K562 (cell line): ENCODE measurements at regions not wholly inside any gene's neighbourhood (a gene's known extent, or its start where the extent isn't known, plus 50 kb on each side); places are given as distances from the start of the nearest gene placed in this dataset.

ENCODE experiments used
- ATAC-seq: fragments of 200-7000 bp; cut with Tn5 transposase; 3 replicates; pipeline ENCODE4 v1.9.1; 2020; ENCODE audit warnings: moderate library complexity
- BruUV-seq: library from RNA; stranded (reverse); fragments of 400-500 nt; replicated peaks from 2 replicates; lab custom pipeline; 2021; lab: Mats Ljungman, UMichigan
- CTCF ChIA-PET: fragments of 300-600 bp; formaldehyde crosslinking; extraction: SDS; loops from one replicate; lab custom pipeline; 2021; ENCODE audit warnings: low intra/inter-chr PET ratio; lab: Yijun Ruan, JAX
- POLR2A ChIA-PET: fragments of 300-600, 350-650 bp; sonication (Branson Sonifier 250); formaldehyde crosslinking; extraction: SDS; loops from one replicate; lab custom pipeline; 2021; ENCODE audit warnings: antibody characterized with exemption, inconsistent platforms; lab: Yijun Ruan, JAX
- DNase-seq, 4 experiments: peaks; one replicate each; pipeline versions ENCODE4 v3.0.0 to v3.0.0-alpha.2; 2011 to 2018; ENCODE audit warnings: low spot score in 3 of 4, mixed read lengths in 3 of 4; ENCODE audit errors: extremely low read depth in 1 of 4
- FAIRE-seq: peaks from 2 replicates; lab custom pipeline; 2011; peaks lifted over from hg19 to GRCh38; lab: Jason Lieb, UNC
- H2AFZ ChIP-seq: 2 replicates; pipeline ENCODE4 v1.6.0; 2011; ENCODE audit warnings: low read depth, low read length, control low read depth, inconsistent platforms
- H3K27ac ChIP-seq: fragments of 200-600 bp; 3 replicates; pipeline ENCODE4 v1.8.0; 2011; ENCODE audit warnings: low read depth, mild to moderate bottlenecking, control low read depth, inconsistent platforms, low read length, moderate library complexity, mixed read lengths; ENCODE audit errors: extremely low read depth
- H3K27me3 ChIP-seq, 2 experiments: fragments of 300-600 bp in 1 of 2; 2 replicates in 1 of 2; 3 replicates in 1 of 2; pipeline versions ENCODE4 v1.6.0 to v1.8.0; 2011; ENCODE audit warnings: inconsistent platforms in 2 of 2, low read length in 2 of 2, mild to moderate bottlenecking in 1 of 2, mixed read lengths in 1 of 2, moderate library complexity in 1 of 2; ENCODE audit not compliant: control insufficient read depth in 2 of 2, insufficient read depth in 2 of 2
- H3K36me3 ChIP-seq: fragments of 300-600 bp; 3 replicates; pipeline ENCODE4 v1.8.0; 2011; ENCODE audit warnings: mild to moderate bottlenecking, low read length, inconsistent platforms; ENCODE audit not compliant: control insufficient read depth, insufficient read depth
- H3K4me1 ChIP-seq, 2 experiments: fragments of 200-600 bp in 1 of 2; replicated peaks in 1 of 2; 2 replicates in 1 of 2; 3 replicates in 1 of 2; pipeline versions ENCODE4 v1.5.1 to v1.8.0; 2011; ENCODE audit warnings: inconsistent platforms in 2 of 2, low read length in 2 of 2, mild to moderate bottlenecking in 1 of 2, mixed read lengths in 1 of 2, moderate library complexity in 1 of 2; ENCODE audit not compliant: control insufficient read depth in 2 of 2, insufficient read depth in 2 of 2
- H3K4me2 ChIP-seq: 2 replicates; pipeline ENCODE4 v1.6.1; 2011; ENCODE audit warnings: low read length, control low read depth, inconsistent platforms, mixed read lengths; ENCODE audit not compliant: insufficient read depth
- H3K4me3 ChIP-seq: fragments of 200-600 bp; sonication (generic), shearing (Covaris generic); 2 replicates; pipeline ENCODE4 v1.5.1; 2016; ENCODE audit warnings: control low read depth, inconsistent platforms
- H3K79me2 ChIP-seq: fragments of 200-600 bp; 3 replicates; pipeline ENCODE4 v1.8.0; 2011; ENCODE audit warnings: low read length, inconsistent platforms; ENCODE audit not compliant: control insufficient read depth, insufficient read depth
- H3K9ac ChIP-seq, 2 experiments: 2 replicates each; pipeline versions ENCODE4 v1.6.0 to v1.6.1; 2011; ENCODE audit warnings: low read depth in 2 of 2, low read length in 2 of 2, control low read depth in 1 of 2, inconsistent platforms in 1 of 2, mild to moderate bottlenecking in 1 of 2, mixed read lengths in 1 of 2; ENCODE audit not compliant: insufficient read depth in 1 of 2
- H3K9me1 ChIP-seq: one replicate; pipeline ENCODE4 v1.6.0; 2011; ENCODE audit warnings: inconsistent platforms, mild to moderate bottlenecking, low read length, moderate library complexity; ENCODE audit not compliant: control insufficient read depth, insufficient read depth
- H3K9me3 ChIP-seq: replicated peaks from 2 replicates; pipeline ENCODE4 v1.5.1; 2011; ENCODE audit warnings: low read depth, low read length, inconsistent platforms; ENCODE audit not compliant: control insufficient read depth, insufficient read depth
- H4K20me1 ChIP-seq: replicated peaks from 2 replicates; pipeline ENCODE4 v1.6.1; 2011; ENCODE audit warnings: low read length, inconsistent platforms, mixed read lengths; ENCODE audit not compliant: control insufficient read depth, insufficient read depth
- BDP1 ChIP-seq: IDR thresholded peaks from 3 replicates; pipeline ENCODE4 v1.6.1; 2011; ENCODE audit not compliant: insufficient read length, insufficient read depth
- KDM2B ChIP-seq: fragments of 250-450 bp; sonication (Bioruptor Pico); IDR thresholded peaks from 2 replicates; pipeline ENCODE4 v1.8.0; 2021; ENCODE audit warnings: mild to moderate bottlenecking, moderate library complexity
- LCOR ChIP-seq: sonication (generic); formaldehyde crosslinking; IDR thresholded peaks from 2 replicates; pipeline ENCODE4 v1.8.0; 2022; ENCODE audit warnings: mild to moderate bottlenecking, missing genetic modification reagents
- SNIP1 ChIP-seq: fragments of 450-650 bp; IDR thresholded peaks from 2 replicates; pipeline ENCODE4 v1.7.1; 2017; ENCODE audit warnings: low read depth, mild to moderate bottlenecking
- WGBS: fragments of 100-300 bp; shearing (Covaris generic); methylation state at CpG from one replicate; pipeline ENCODE4 v1.1.6; 2016; ENCODE audit warnings: low coverage, mixed read lengths; ENCODE audit not compliant: insufficient coverage; ENCODE audit errors: missing lambda C conversion rate; 5-methylcytosine and 5-hydroxymethylcytosine counted together
- in situ Hi-C: fragments of 300-500 bp; cut with MboI; formaldehyde crosslinking; loops from 4 replicates; pipeline ENCODE4 v1.15.0; 2018; ENCODE audit warnings: inconsistent platforms, mixed read lengths
- intact Hi-C: fragments of 100-400 bp; cut with micrococcal nuclease; formaldehyde crosslinking; loops from 2 replicates; pipeline ENCODE4 v1.14.2; 2022
- TF ChIP-seq, protein P1 (sequence below): sonication (generic); formaldehyde crosslinking; IDR thresholded peaks from 2 replicates; pipeline ENCODE4 v1.8.0; 2022; ENCODE audit warnings: mild to moderate bottlenecking, missing genetic modification reagents

DNA sequence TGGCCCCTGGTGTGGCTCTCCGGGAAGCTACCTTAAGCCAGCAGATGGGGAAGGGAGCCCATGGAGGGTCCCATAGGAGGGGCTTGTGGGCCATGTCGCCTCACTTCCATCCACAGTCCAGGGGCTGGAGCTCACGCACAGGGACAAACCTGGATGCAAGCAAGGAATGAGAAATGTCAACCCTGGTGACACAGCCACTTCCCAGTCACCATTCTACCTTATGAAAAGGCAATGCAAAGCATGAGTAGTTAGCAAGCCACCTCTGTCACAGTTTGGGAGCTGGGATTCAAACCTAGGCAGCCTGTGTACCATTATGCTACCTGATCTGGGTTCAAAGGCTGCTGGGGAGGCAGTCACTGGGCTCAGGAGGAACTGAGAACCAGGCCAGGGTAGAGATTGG lies 170.0 kb upstream of the KLHL29 start (continued):
- TF ChIP-seq, protein P1, sequence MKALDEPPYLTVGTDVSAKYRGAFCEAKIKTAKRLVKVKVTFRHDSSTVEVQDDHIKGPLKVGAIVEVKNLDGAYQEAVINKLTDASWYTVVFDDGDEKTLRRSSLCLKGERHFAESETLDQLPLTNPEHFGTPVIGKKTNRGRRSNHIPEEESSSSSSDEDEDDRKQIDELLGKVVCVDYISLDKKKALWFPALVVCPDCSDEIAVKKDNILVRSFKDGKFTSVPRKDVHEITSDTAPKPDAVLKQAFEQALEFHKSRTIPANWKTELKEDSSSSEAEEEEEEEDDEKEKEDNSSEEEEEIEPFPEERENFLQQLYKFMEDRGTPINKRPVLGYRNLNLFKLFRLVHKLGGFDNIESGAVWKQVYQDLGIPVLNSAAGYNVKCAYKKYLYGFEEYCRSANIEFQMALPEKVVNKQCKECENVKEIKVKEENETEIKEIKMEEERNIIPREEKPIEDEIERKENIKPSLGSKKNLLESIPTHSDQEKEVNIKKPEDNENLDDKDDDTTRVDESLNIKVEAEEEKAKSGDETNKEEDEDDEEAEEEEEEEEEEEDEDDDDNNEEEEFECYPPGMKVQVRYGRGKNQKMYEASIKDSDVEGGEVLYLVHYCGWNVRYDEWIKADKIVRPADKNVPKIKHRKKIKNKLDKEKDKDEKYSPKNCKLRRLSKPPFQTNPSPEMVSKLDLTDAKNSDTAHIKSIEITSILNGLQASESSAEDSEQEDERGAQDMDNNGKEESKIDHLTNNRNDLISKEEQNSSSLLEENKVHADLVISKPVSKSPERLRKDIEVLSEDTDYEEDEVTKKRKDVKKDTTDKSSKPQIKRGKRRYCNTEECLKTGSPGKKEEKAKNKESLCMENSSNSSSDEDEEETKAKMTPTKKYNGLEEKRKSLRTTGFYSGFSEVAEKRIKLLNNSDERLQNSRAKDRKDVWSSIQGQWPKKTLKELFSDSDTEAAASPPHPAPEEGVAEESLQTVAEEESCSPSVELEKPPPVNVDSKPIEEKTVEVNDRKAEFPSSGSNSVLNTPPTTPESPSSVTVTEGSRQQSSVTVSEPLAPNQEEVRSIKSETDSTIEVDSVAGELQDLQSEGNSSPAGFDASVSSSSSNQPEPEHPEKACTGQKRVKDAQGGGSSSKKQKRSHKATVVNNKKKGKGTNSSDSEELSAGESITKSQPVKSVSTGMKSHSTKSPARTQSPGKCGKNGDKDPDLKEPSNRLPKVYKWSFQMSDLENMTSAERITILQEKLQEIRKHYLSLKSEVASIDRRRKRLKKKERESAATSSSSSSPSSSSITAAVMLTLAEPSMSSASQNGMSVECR (CRISPR knock-in tag), result no peak
- TF ChIP-seq SNIP1, result no peak

GRCh38 chr2:23219666-23220065 lies 165.3 kb upstream of the KLHL29 start:
- H4K20me1 ChIP-seq, result no peaks in the 10 kb centered on the region; the same call in 1 of the 2 replicates
- intact Hi-C loops, result no loop called here
- H3K4me3 ChIP-seq, result no peak overlapping the region
- in situ Hi-C loops, result no loop called here
- no peaks in the 10 kb centered on the region for H3K9me1 ChIP-seq
- no peaks in the 10 kb centered on the region for H3K4me1 ChIP-seq
- no peaks in the 10 kb centered on the region for H3K27me3 ChIP-seq
- ChIA-PET POLR2A (no interaction called here), CTCF (no interaction called here)
- no peak overlapping the region for H3K9ac ChIP-seq
- ATAC-seq (no peak), DNase-seq (no peak), FAIRE-seq (no peak)
- no peak for TF ChIP-seq KDM2B
- TF ChIP-seq BDP1, result no peak
- no peak for TF ChIP-seq LCOR (CRISPR knock-in tag)
- H2AFZ ChIP-seq, result no peak overlapping the region
- no peaks in the 10 kb centered on the region for H3K36me3 ChIP-seq
- BruUV-seq, result no TSS peak
- H3K4me2 ChIP-seq, result no peak overlapping the region
- H3K79me2 ChIP-seq, result no peaks in the 10 kb centered on the region
- H3K27ac ChIP-seq, result no peak overlapping the region
- 0% methylated on average over 4 of the region's 4 CpGs for WGBS
- H3K9me3 ChIP-seq, result no peaks in the 10 kb centered on the region
